GM12864 (cell line): ENCODE measurements at regions not wholly inside any gene's neighbourhood (a gene's known extent, or its start where the extent isn't known, plus 50 kb on each side); places are given as distances from the start of the nearest gene placed in this dataset.

Experiments
- DNase-seq: peaks from one replicate; pipeline ENCODE4 v3.0.0-alpha.2; 2011; ENCODE audit warnings: low read depth
- H3K4me3 ChIP-seq: 2 replicates; pipeline ENCODE4 v1.5.1; 2011; ENCODE audit warnings: mild to moderate bottlenecking, low read depth, low read length, control low read depth
- CTCF ChIP-seq: IDR thresholded peaks from 2 replicates; pipeline ENCODE4 v1.5.1; 2011; ENCODE audit warnings: low read depth, mild to moderate bottlenecking, moderate library complexity, low read length, control low read depth, inconsistent platforms; ENCODE audit errors: missing control alignments

DNA sequence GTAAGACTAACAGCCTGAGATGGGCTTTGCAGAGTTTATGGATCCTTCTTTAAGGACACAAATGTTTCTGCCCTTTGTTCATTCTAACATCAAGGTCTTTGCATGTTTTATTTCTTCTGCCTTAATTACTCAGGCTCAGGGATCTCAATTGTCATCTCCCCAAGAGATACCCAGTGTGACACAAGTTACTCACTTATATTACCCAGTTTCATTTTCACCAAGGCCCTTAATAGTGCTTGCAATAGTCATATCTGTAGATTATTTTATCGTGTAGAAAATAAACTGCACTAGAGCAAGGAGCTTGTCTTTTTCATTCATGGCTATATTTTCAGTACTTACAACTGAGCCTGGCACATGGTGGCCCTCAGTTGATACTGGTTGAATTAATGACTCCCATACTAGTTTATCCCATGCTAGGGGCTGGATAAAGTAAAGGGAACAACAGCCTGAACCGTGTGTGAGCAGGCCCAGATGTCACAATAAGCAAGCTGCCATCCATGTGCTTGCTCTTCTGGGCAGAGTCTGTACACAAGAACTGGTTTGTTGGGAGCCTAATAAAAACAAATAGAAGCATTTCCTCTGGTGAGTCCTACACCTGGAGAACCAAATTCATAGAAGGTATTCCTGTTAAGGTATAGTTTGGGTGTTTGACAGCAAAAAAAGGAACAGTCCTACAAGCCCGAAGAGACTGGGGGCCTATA lies 112.5 kb upstream of the CD180 start:
- no peak for DNase-seq
- TF ChIP-seq CTCF, result no peak

GRCh38 chr5:67306965-67307607 lies 110.5 kb upstream of the CD180 start:
- no peak for DNase-seq
- TF ChIP-seq CTCF, result no peak
- no peak overlapping the region for H3K4me3 ChIP-seq

More for the DNA sequence above, 112.5 kb upstream of the CD180 start:
- no peak overlapping the region for H3K4me3 ChIP-seq

DNA sequence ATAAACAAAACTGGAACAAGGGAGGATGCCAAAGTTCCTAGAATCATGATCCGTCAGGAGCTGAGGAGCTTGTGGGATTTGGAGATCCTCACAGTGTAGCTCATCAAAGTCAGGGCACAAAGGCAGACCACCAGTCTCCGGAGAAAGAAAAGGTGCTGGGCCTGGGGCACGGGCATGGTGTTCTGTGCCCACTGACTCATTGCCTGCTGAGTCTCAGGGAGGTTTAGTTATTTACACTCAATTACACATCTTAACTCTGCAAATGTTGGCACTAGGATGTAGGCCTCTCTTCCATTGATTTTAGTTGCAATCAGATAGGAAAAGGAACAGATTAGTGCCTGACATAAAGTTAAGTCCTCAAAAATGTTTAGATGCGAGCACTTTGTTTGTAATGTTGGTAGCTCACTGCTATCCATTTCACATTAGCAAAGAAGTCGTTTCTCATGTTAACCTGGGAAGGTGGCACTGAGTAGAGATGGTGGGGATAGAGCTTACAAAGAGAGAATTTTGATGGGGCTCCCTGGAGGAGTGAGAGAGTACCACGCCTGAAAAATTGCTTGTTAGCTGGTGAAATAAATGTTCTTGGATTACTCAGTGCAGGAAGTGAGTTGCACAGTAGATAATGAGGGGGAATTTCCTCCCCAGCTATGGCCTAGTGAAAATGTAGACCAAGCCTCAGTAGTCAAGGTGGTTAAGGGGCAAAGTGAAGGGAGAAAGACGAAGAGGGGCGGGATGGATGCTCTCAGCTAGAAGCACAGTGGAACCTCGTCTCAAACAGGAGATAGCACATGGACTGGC lies 109.5 kb upstream of the CD180 start:
- TF ChIP-seq CTCF, result no peak
- DNase-seq, result no peak

DNA sequence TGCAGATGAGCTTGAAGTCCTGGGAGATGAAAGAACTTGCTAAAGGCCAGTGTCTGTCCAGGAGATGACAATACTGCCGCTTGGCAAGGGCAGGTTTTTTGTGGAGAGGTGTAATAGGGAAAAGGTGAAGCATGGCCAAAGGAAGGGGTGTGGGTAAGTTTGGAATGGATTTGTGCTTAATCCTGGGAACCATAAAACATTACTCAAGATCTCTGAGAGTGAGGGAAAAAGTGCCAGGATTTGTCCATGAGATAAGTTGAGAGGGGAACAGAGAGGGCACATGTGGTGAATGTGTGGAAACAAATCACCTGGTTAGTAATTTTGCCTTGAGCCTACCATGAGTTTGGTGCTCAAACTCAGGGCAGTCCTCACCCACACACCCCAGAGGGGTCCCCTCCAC lies 108.8 kb upstream of the CD180 start:
- TF ChIP-seq CTCF, result no peak
- no peak for DNase-seq
- no peak overlapping the region for H3K4me3 ChIP-seq

More for the DNA sequence above, 109.5 kb upstream of the CD180 start:
- no peak overlapping the region for H3K4me3 ChIP-seq

- TF ChIP-seq CTCF, result no peak
- DNase-seq, result no peak
- H3K4me3 ChIP-seq, result no peak overlapping the region
Observed at GRCh38 chr5:67303356-67303755, 106.8 kb upstream of the CD180 start.

DNA sequence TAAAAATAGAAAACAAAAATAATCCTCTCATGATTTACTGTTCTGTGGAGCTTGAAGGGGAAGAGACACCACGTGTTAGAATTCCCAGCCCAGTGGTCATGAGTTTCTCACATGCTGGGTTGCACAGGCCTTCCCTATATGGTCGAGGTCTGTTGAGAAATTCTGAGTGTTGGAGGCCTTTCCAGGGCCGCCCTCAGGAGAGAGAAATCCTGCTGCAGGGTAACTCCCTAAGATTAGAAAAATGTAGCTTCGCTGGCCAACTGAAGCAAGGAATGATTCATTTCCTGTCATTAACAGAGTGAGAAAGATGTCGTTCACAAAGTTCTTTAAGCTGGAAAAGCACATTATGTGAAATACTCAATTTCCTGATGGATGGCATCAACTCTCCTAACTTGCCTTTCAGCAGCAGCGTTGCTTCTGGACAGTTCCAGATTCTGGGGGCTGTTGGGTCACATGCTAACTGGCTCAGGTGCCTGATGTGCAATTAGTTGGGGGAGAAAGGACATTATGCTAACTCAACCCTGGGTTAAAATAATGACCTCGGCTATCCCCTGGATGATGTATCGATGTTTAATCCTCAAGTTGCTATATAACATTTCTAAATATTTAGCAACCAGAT lies 104.8 kb upstream of the CD180 start:
- TF ChIP-seq CTCF, result no peak
- DNase-seq, result no peak
- no peak overlapping the region for H3K4me3 ChIP-seq
